H9 (cell line): ENCODE measurements at regions not wholly inside any gene's neighbourhood (a gene's known extent, or its start where the extent isn't known, plus 50 kb on each side); places are given as distances from the start of the nearest gene placed in this dataset.

ENCODE experiments used
- DNase-seq: peaks from one replicate; pipeline ENCODE4 v3.0.0-alpha.2; 2017
- H2AFZ ChIP-seq: one replicate; pipeline ENCODE4 v1.6.1; 2013; ENCODE audit warnings: mild to moderate bottlenecking, low read length, control low read depth, moderate library complexity
- H2AK5ac ChIP-seq: 2 replicates; pipeline ENCODE4 v1.6.1; 2013; ENCODE audit warnings: low read length, control low read depth, mixed read lengths; ENCODE audit not compliant: insufficient read length
- H2BK120ac ChIP-seq: one replicate; pipeline ENCODE4 v1.6.1; 2013; ENCODE audit warnings: low read depth, mild to moderate bottlenecking, low read length, control low read depth, inconsistent platforms; ENCODE audit not compliant: poor library complexity, severe bottlenecking
- H2BK12ac ChIP-seq: 2 replicates; pipeline ENCODE4 v1.6.1; 2013; ENCODE audit warnings: low read length, control low read depth, mixed read lengths, low read depth; ENCODE audit not compliant: insufficient read length
- H2BK15ac ChIP-seq: 2 replicates; pipeline ENCODE4 v1.6.1; 2013; ENCODE audit warnings: low read depth, low read length, control low read depth
- H2BK20ac ChIP-seq: one replicate; pipeline ENCODE4 v1.6.1; 2013; ENCODE audit warnings: low read depth, mild to moderate bottlenecking, low read length, control low read depth, inconsistent platforms; ENCODE audit not compliant: poor library complexity, severe bottlenecking
- H2BK5ac ChIP-seq: 2 replicates; pipeline ENCODE4 v1.6.1; 2013; ENCODE audit warnings: low read length, control low read depth, mixed read lengths; ENCODE audit not compliant: insufficient read length
- H3K14ac ChIP-seq: 2 replicates; pipeline ENCODE4 v1.6.1; 2013; ENCODE audit warnings: low read length, control low read depth; ENCODE audit not compliant: insufficient read depth
- H3K18ac ChIP-seq: 2 replicates; pipeline ENCODE4 v1.6.1; 2013; ENCODE audit warnings: low read depth, mild to moderate bottlenecking, mixed read lengths, low read length, control low read depth; ENCODE audit not compliant: insufficient read length
- H3K23ac ChIP-seq: 2 replicates; pipeline ENCODE4 v1.6.1; 2013; ENCODE audit warnings: low read length, control low read depth, mixed read lengths, low read depth; ENCODE audit not compliant: insufficient read length
- H3K23me2 ChIP-seq: 2 replicates; pipeline ENCODE4 v1.6.1; 2013; ENCODE audit warnings: low read depth, mild to moderate bottlenecking, mixed read lengths, low read length, control low read depth; ENCODE audit not compliant: insufficient read length, poor library complexity, severe bottlenecking
- H3K27ac ChIP-seq: 2 replicates; pipeline ENCODE4 v1.5.1; 2013; ENCODE audit warnings: low read length, control low read depth, mixed read lengths, low read depth; ENCODE audit not compliant: insufficient read length
- H3K27me3 ChIP-seq: 2 replicates; pipeline ENCODE4 v1.6.1; 2013; ENCODE audit warnings: low read length, control low read depth, inconsistent platforms; ENCODE audit not compliant: insufficient read depth
- H3K4ac ChIP-seq: 2 replicates; pipeline ENCODE4 v1.6.1; 2013; ENCODE audit warnings: low read depth, mild to moderate bottlenecking, control low read depth, inconsistent platforms, low read length, moderate library complexity
- H3K4me1 ChIP-seq: 2 replicates; pipeline ENCODE4 v1.6.1; 2013; ENCODE audit warnings: low read length, control low read depth, inconsistent platforms; ENCODE audit not compliant: insufficient read depth
- H3K4me2 ChIP-seq: 2 replicates; pipeline ENCODE4 v1.6.1; 2013; ENCODE audit warnings: low read length, control low read depth, mixed read lengths; ENCODE audit not compliant: insufficient read length, insufficient read depth
- H3K56ac ChIP-seq: 2 replicates; pipeline ENCODE4 v1.6.1; 2013; ENCODE audit warnings: low read depth, mild to moderate bottlenecking, mixed read lengths, low read length, control low read depth; ENCODE audit not compliant: insufficient read length
- H3K79me1 ChIP-seq: 2 replicates; pipeline ENCODE4 v1.6.1; 2013; ENCODE audit warnings: low read depth, mild to moderate bottlenecking, moderate library complexity, low read length, control low read depth, inconsistent platforms; ENCODE audit not compliant: insufficient read depth, poor library complexity, severe bottlenecking
- H3K79me2 ChIP-seq: 2 replicates; pipeline ENCODE4 v1.6.1; 2013; ENCODE audit warnings: low read length, control low read depth, inconsistent platforms; ENCODE audit not compliant: insufficient read depth
- H3K9ac ChIP-seq: 2 replicates; pipeline ENCODE4 v1.6.1; 2013; ENCODE audit warnings: low read length, control low read depth, mixed read lengths; ENCODE audit not compliant: insufficient read length; ENCODE audit errors: extremely low read depth
- H3K9me3 ChIP-seq: one replicate; pipeline ENCODE4 v1.6.1; 2013; ENCODE audit warnings: low read depth, low read length, inconsistent platforms; ENCODE audit not compliant: control insufficient read depth
- H3T11ph ChIP-seq: one replicate; pipeline ENCODE4 v1.6.1; 2013; ENCODE audit warnings: mild to moderate bottlenecking, low read length, control low read depth, inconsistent platforms
- H4K20me1 ChIP-seq: one replicate; pipeline ENCODE4 v1.6.1; 2013; ENCODE audit not compliant: control insufficient read depth, insufficient read length, insufficient read depth
- H4K5ac ChIP-seq: 2 replicates; pipeline ENCODE4 v1.6.1; 2013; ENCODE audit warnings: low read depth, mild to moderate bottlenecking, mixed read lengths, low read length, control low read depth; ENCODE audit not compliant: insufficient read length
- H4K8ac ChIP-seq: replicated peaks from 2 replicates; pipeline ENCODE4 v1.6.1; 2013; ENCODE audit warnings: low read length, control low read depth, mixed read lengths, low read depth; ENCODE audit not compliant: insufficient read length
- H4K91ac ChIP-seq: 2 replicates; pipeline ENCODE4 v1.6.1; 2013; ENCODE audit warnings: low read depth, mild to moderate bottlenecking, moderate library complexity, mixed read lengths, low read length, control low read depth; ENCODE audit not compliant: insufficient read length
- H3K27ac Mint-ChIP-seq, 3 experiments: 2 replicates in 2 of 3; 3 replicates in 1 of 3; pipeline ENCODE4 v1.8.0; 2020 to 2021; ENCODE audit warnings: mixed read lengths in 3 of 3, mild to moderate bottlenecking in 1 of 3, moderate library complexity in 1 of 3
- H3K27me3 Mint-ChIP-seq: 2 replicates; pipeline ENCODE4 v1.8.0; 2021; ENCODE audit warnings: low read depth, mild to moderate bottlenecking, moderate library complexity, mixed read lengths
- H3K36me3 Mint-ChIP-seq, 3 experiments: 2 replicates in 2 of 3; 3 replicates in 1 of 3; pipeline ENCODE4 v1.8.0; 2020 to 2021; ENCODE audit warnings: low read depth in 3 of 3, mixed read lengths in 3 of 3; ENCODE audit not compliant: insufficient read depth in 1 of 3
- H3K4me1 Mint-ChIP-seq, 2 experiments: 2 replicates each; pipeline ENCODE4 v1.8.0; 2020; ENCODE audit warnings: mixed read lengths in 2 of 2
- H3K4me3 Mint-ChIP-seq, 2 experiments: 2 replicates in 1 of 2; 3 replicates in 1 of 2; pipeline ENCODE4 v1.8.0; 2020 to 2021; ENCODE audit warnings: mild to moderate bottlenecking in 2 of 2, mixed read lengths in 2 of 2, moderate library complexity in 1 of 2
- H3K9me3 Mint-ChIP-seq, 2 experiments: 2 replicates in 1 of 2; 3 replicates in 1 of 2; pipeline ENCODE4 v1.8.0; 2020; ENCODE audit warnings: mild to moderate bottlenecking in 2 of 2, mixed read lengths in 2 of 2, moderate library complexity in 1 of 2
- WGBS: extraction: QIAGEN DNeasy Blood & Tissue Kit; methylation state at CpG from one replicate; pipeline ENCODE4 v1.1.7; 2013; ENCODE audit warnings: missing lambda C conversion rate, low lambda C conversion rate, mixed read lengths; ENCODE audit not compliant: insufficient read length; ENCODE audit errors: extremely low coverage; 5-methylcytosine and 5-hydroxymethylcytosine counted together
- TF ChIP-seq, protein P1 (sequence below): fragments of 200-600 bp; sonication (generic); conservative IDR thresholded peaks from 3 replicates; pipeline ENCODE4 v1.8.0; 2021; ENCODE audit warnings: antibody characterized with exemption, mild to moderate bottlenecking

DNA sequence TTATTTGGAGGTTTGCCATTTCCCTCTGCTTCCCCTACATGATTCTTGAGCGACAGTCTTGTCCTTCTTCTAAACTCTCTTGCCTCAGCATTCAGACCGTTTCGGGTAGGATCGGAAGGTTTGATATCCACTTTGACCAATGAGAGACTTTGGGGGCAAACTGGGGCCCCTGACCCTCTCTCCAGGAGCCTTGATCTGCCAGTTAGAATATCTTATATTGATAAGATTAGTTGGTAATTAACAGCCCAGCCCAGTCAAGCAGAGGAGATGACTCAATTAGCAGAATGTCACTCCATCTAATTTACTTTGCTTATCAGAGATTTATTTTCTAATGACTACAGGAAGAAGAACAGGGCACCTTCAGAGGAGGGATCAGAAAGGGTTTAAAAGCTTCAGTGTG, 532.8 kb downstream of the XYLT1 start:
- Histone ChIP-seq H3K23ac (no peak overlapping the region), H3K4me1 (peaks cover 3% of the 10 kb centered on the region; the same call in 1 of the 2 replicates), H4K91ac (no peak overlapping the region), H4K20me1 (no peaks in the 10 kb centered on the region), H3K79me2 (no peaks in the 10 kb centered on the region), H3K23me2 (no peaks in the 10 kb centered on the region), H3K14ac (no peak overlapping the region), H3K56ac (no peak overlapping the region), H3K4me2 (no peak overlapping the region), H4K8ac (no peak overlapping the region), H2BK15ac (no peak overlapping the region), H2BK5ac (no peak overlapping the region), H3K27ac (no peak overlapping the region), H3K18ac (no peak overlapping the region), H3T11ph (no peak overlapping the region), H2AK5ac (no peak overlapping the region), H2BK12ac (no peak overlapping the region), H2BK120ac (no peak overlapping the region), H3K9me3 (no peaks in the 10 kb centered on the region), H3K4ac (no peak overlapping the region), H3K27me3 (no peaks in the 10 kb centered on the region), H2BK20ac (no peak overlapping the region), H2AFZ (peak overlapping the region; percentile 44), H3K9ac (no peak overlapping the region), H4K5ac (no peak overlapping the region), H3K79me1 (no peaks in the 10 kb centered on the region)
- Mint-ChIP-seq H3K9me3 (no peaks in the 10 kb centered on the region), H3K4me3 (no peak overlapping the region), H3K27me3 (peaks cover 3% of the 10 kb centered on the region; the same call in 1 of the 2 replicates), H3K4me1 (peaks cover 44 to 59% of the 10 kb centered on the region in 2 experiments), H3K27ac (0 out of 7 replicates have a peak overlapping the region, but pooled peaks of 1 of the 3 experiments have one; percentile 0), H3K36me3 (no peaks in the 10 kb centered on the region)
- WGBS = no CpG with 5 or more reads among the region's 4 CpGs
- no peak for DNase-seq
- TF ChIP-seq, protein P1, sequence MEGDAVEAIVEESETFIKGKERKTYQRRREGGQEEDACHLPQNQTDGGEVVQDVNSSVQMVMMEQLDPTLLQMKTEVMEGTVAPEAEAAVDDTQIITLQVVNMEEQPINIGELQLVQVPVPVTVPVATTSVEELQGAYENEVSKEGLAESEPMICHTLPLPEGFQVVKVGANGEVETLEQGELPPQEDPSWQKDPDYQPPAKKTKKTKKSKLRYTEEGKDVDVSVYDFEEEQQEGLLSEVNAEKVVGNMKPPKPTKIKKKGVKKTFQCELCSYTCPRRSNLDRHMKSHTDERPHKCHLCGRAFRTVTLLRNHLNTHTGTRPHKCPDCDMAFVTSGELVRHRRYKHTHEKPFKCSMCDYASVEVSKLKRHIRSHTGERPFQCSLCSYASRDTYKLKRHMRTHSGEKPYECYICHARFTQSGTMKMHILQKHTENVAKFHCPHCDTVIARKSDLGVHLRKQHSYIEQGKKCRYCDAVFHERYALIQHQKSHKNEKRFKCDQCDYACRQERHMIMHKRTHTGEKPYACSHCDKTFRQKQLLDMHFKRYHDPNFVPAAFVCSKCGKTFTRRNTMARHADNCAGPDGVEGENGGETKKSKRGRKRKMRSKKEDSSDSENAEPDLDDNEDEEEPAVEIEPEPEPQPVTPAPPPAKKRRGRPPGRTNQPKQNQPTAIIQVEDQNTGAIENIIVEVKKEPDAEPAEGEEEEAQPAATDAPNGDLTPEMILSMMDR = no peak
